WTC11 (cell line): ENCODE measurements at regions not wholly inside any gene's neighbourhood (a gene's known extent, or its start where the extent isn't known, plus 50 kb on each side); places are given as distances from the start of the nearest gene placed in this dataset.

ENCODE experiments used
- ATAC-seq: fragments of 200-7000 bp; cut with Tn5 transposase; 2 replicates; pipeline ENCODE4 v1.10.0; 2021; ENCODE audit warnings: mild to moderate bottlenecking, moderate library complexity
- CTCF ChIA-PET: fragments of 300-600 bp; sonication (Branson Sonifier 250); formaldehyde crosslinking; loops from one replicate; lab custom pipeline; 2021; ENCODE audit warnings: antibody characterized with exemption; lab: Charles Lee
- POLR2A ChIA-PET: fragments of 350-600 bp; sonication (Branson Sonifier 250); formaldehyde crosslinking; loops from one replicate; lab custom pipeline; 2021; ENCODE audit warnings: antibody characterized with exemption; lab: Charles Lee
- DNase-seq: peaks from one replicate; pipeline ENCODE4 v3.0.0; 2021; ENCODE audit warnings: low spot score
- H3K27ac Mint-ChIP-seq: 2 replicates; pipeline ENCODE4 v1.8.0; 2021; ENCODE audit warnings: mixed read lengths
- H3K27me3 Mint-ChIP-seq: 2 replicates; pipeline ENCODE4 v1.8.0; 2021; ENCODE audit warnings: low read depth, mild to moderate bottlenecking, moderate library complexity, mixed read lengths
- H3K36me3 Mint-ChIP-seq: 2 replicates; pipeline ENCODE4 v1.8.0; 2021; ENCODE audit warnings: mixed read lengths
- H3K4me1 Mint-ChIP-seq: 2 replicates; pipeline ENCODE4 v1.8.0; 2022; ENCODE audit warnings: mixed read lengths
- H3K4me3 Mint-ChIP-seq: 2 replicates; pipeline ENCODE4 v1.8.0; 2021; ENCODE audit warnings: mild to moderate bottlenecking, moderate library complexity, mixed read lengths
- H3K9me3 Mint-ChIP-seq: 2 replicates; pipeline ENCODE4 v1.8.0; 2021; ENCODE audit warnings: mixed read lengths
- ATF1 ChIP-seq: sonication (generic); formaldehyde crosslinking; IDR thresholded peaks from 2 replicates; pipeline ENCODE4 v1.8.1; 2023; ENCODE audit warnings: mild to moderate bottlenecking, moderate library complexity, missing genetic modification reagents
- ATF6 ChIP-seq: sonication (generic); formaldehyde crosslinking; IDR thresholded peaks from 2 replicates; pipeline ENCODE4 v1.8.1; 2023; ENCODE audit warnings: mild to moderate bottlenecking, missing genetic modification reagents
- CBFB ChIP-seq: sonication (generic); formaldehyde crosslinking; IDR thresholded peaks from 2 replicates; pipeline ENCODE4 v1.8.1; 2022; ENCODE audit warnings: mild to moderate bottlenecking, low read depth, missing genetic modification reagents
- CREB1 ChIP-seq: sonication (generic); formaldehyde crosslinking; IDR thresholded peaks from 2 replicates; pipeline ENCODE4 v1.8.0; 2023; ENCODE audit warnings: mild to moderate bottlenecking, missing genetic modification reagents
- CREM ChIP-seq: sonication (generic); formaldehyde crosslinking; IDR thresholded peaks from 2 replicates; pipeline ENCODE4 v1.8.1; 2022; ENCODE audit warnings: mild to moderate bottlenecking, missing genetic modification reagents, moderate library complexity
- E2F5 ChIP-seq: sonication (generic); formaldehyde crosslinking; IDR thresholded peaks from 2 replicates; pipeline ENCODE4 v1.8.1; 2022; ENCODE audit warnings: mild to moderate bottlenecking, moderate library complexity, missing genetic modification reagents
- EMX1 ChIP-seq: fragments of 250-450 bp; sonication (Bioruptor Pico); IDR thresholded peaks from 2 replicates; pipeline ENCODE4 v1.8.0; 2021; ENCODE audit warnings: mild to moderate bottlenecking
- FOXP1 ChIP-seq: sonication (generic); formaldehyde crosslinking; IDR thresholded peaks from 2 replicates; pipeline ENCODE4 v1.8.0; 2022; ENCODE audit warnings: missing genetic modification reagents, mild to moderate bottlenecking, moderate library complexity, borderline replicate concordance
- GTF2I ChIP-seq: fragments of 250-450 bp; sonication (Bioruptor Pico); conservative IDR thresholded peaks from 2 replicates; pipeline ENCODE4 v1.4.0; 2021; ENCODE audit warnings: mild to moderate bottlenecking
- JAZF1 ChIP-seq: fragments of 250-450 bp; sonication (Bioruptor Pico); IDR thresholded peaks from 2 replicates; pipeline ENCODE4 v1.9.0; 2021; ENCODE audit warnings: moderate library complexity, mild to moderate bottlenecking, inconsistent platforms
- JUN ChIP-seq: sonication (generic); formaldehyde crosslinking; IDR thresholded peaks from 2 replicates; pipeline ENCODE4 v1.8.0; 2023; ENCODE audit warnings: mild to moderate bottlenecking, missing genetic modification reagents
- NFE2L1 ChIP-seq: sonication (generic); formaldehyde crosslinking; IDR thresholded peaks from 2 replicates; pipeline ENCODE4 v1.8.1; 2023; ENCODE audit warnings: missing genetic modification reagents
- NFYB ChIP-seq: sonication (generic); formaldehyde crosslinking; conservative IDR thresholded peaks from 2 replicates; pipeline ENCODE4 v1.8.0; 2022; ENCODE audit warnings: low read depth, missing genetic modification reagents
- NR2C2 ChIP-seq: sonication (generic); formaldehyde crosslinking; IDR thresholded peaks from 2 replicates; pipeline ENCODE4 v1.8.0; 2022; ENCODE audit warnings: mild to moderate bottlenecking, missing genetic modification reagents
- NR3C1 ChIP-seq: sonication (generic); formaldehyde crosslinking; conservative IDR thresholded peaks from 2 replicates; pipeline ENCODE4 v1.8.1; 2023; ENCODE audit warnings: low read depth, mild to moderate bottlenecking, missing genetic modification reagents
- RELA ChIP-seq: sonication (generic); formaldehyde crosslinking; IDR thresholded peaks from 2 replicates; pipeline ENCODE4 v1.8.1; 2022; ENCODE audit warnings: missing genetic modification reagents, mild to moderate bottlenecking, borderline replicate concordance
- SMAD4 ChIP-seq: sonication (generic); formaldehyde crosslinking; IDR thresholded peaks from 2 replicates; pipeline ENCODE4 v1.8.0; 2022; ENCODE audit warnings: mild to moderate bottlenecking, missing genetic modification reagents
- ZNF263 ChIP-seq: sonication (generic); formaldehyde crosslinking; IDR thresholded peaks from 2 replicates; pipeline ENCODE4 v1.8.1; 2022; ENCODE audit warnings: low read depth, mild to moderate bottlenecking, moderate library complexity, missing genetic modification reagents
- ZNF317 ChIP-seq: sonication (generic); formaldehyde crosslinking; IDR thresholded peaks from 2 replicates; pipeline ENCODE4 v1.8.1; 2023; ENCODE audit warnings: low read depth, mild to moderate bottlenecking, moderate library complexity, missing genetic modification reagents, borderline replicate concordance
- ZNF416 ChIP-seq: fragments of 250-450 bp; sonication (Bioruptor Pico); IDR thresholded peaks from 2 replicates; pipeline ENCODE4 v1.9.0; 2021; ENCODE audit warnings: mild to moderate bottlenecking, inconsistent platforms
- TF ChIP-seq, protein P1 (sequence below): sonication (generic); formaldehyde crosslinking; conservative IDR thresholded peaks from 2 replicates; pipeline ENCODE4 v1.8.1; 2023; ENCODE audit warnings: mild to moderate bottlenecking, low read depth, missing genetic modification reagents, moderate library complexity
- TF ChIP-seq, protein P2 (sequence below): sonication (generic); formaldehyde crosslinking; IDR thresholded peaks from 2 replicates; pipeline ENCODE4 v1.8.1; 2023; ENCODE audit warnings: mild to moderate bottlenecking, missing genetic modification reagents

GRCh38 chr10:52940921-52941320, 168.3 kb upstream of the MBL2 start (continued):
- TF ChIP-seq, protein P1, sequence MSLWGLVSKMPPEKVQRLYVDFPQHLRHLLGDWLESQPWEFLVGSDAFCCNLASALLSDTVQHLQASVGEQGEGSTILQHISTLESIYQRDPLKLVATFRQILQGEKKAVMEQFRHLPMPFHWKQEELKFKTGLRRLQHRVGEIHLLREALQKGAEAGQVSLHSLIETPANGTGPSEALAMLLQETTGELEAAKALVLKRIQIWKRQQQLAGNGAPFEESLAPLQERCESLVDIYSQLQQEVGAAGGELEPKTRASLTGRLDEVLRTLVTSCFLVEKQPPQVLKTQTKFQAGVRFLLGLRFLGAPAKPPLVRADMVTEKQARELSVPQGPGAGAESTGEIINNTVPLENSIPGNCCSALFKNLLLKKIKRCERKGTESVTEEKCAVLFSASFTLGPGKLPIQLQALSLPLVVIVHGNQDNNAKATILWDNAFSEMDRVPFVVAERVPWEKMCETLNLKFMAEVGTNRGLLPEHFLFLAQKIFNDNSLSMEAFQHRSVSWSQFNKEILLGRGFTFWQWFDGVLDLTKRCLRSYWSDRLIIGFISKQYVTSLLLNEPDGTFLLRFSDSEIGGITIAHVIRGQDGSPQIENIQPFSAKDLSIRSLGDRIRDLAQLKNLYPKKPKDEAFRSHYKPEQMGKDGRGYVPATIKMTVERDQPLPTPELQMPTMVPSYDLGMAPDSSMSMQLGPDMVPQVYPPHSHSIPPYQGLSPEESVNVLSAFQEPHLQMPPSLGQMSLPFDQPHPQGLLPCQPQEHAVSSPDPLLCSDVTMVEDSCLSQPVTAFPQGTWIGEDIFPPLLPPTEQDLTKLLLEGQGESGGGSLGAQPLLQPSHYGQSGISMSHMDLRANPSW = no peak
- TF ChIP-seq CREB1 (CRISPR knock-in tag) (no peak), FOXP1 (CRISPR knock-in tag) (no peak), E2F5 (CRISPR knock-in tag) (no peak), NFE2L1 (CRISPR knock-in tag) (no peak), JUN (CRISPR knock-in tag) (no peak), ATF6 (CRISPR knock-in tag) (no peak), GTF2I (CRISPR knock-in tag) (no peak), NR3C1 (CRISPR knock-in tag) (no peak)
- TF ChIP-seq, protein P2, sequence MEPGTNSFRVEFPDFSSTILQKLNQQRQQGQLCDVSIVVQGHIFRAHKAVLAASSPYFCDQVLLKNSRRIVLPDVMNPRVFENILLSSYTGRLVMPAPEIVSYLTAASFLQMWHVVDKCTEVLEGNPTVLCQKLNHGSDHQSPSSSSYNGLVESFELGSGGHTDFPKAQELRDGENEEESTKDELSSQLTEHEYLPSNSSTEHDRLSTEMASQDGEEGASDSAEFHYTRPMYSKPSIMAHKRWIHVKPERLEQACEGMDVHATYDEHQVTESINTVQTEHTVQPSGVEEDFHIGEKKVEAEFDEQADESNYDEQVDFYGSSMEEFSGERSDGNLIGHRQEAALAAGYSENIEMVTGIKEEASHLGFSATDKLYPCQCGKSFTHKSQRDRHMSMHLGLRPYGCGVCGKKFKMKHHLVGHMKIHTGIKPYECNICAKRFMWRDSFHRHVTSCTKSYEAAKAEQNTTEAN (CRISPR knock-in tag) = no peak

DNA sequence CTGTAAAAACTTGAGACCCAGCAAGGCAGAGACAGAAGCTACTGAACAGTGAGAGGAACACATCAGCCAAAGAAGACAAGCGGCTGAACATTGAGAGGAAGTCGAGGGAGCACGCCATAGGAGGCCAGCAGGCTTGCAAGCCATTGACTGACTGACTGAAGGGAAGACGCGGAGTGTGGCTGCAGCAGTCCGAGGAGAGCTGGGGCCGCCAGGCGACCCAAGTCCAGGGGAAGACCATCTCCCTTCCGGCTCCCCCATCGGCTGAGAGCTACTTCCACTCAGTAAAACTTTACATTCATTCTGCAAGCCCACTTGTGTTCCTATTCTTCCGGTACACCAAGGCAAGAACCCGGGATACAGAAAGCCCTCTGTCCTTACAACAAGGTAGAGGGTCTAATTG, 167.3 kb upstream of the MBL2 start:
- Mint-ChIP-seq H3K9me3 (no peaks in the 10 kb centered on the region; the same call in 1 of the 2 replicates), H3K27ac (no peak overlapping the region), H3K4me3 (no peak overlapping the region), H3K4me1 (peaks cover 8% of the 10 kb centered on the region), H3K36me3 (no peaks in the 10 kb centered on the region; the same call in 1 of the 2 replicates), H3K27me3 (no peaks in the 10 kb centered on the region)
- TF ChIP-seq ZNF317 (CRISPR knock-in tag) = no peak
- TF ChIP-seq EMX1 (CRISPR knock-in tag) = no peak
- TF ChIP-seq CREM (CRISPR knock-in tag) = no peak
- no peak for TF ChIP-seq SMAD4
- TF ChIP-seq ZNF416 = no peak
- ATAC-seq = no peak
- ChIA-PET CTCF (no interaction called here), POLR2A (no interaction called here)
- no peak for DNase-seq

- CTCF ChIA-PET = interaction anchor here (0.7 kb wide), 1 partner anchor 610 kb away, joined by 4 read pairs; no protein-coding TSS in a partner anchor
- Mint-ChIP-seq H3K36me3 (no peaks in the 10 kb centered on the region), H3K27me3 (no peaks in the 10 kb centered on the region), H3K27ac (no peak overlapping the region), H3K4me1 (peaks cover 6% of the 10 kb centered on the region; the same call in 1 of the 2 replicates), H3K9me3 (no peaks in the 10 kb centered on the region), H3K4me3 (no peak overlapping the region)
- no peak for DNase-seq
- ATAC-seq = no peak
- POLR2A ChIA-PET = no interaction called here
- no peak for TF ChIP-seq CREM (CRISPR knock-in tag)
Observed at GRCh38 chr10:52933748-52934147, 161.2 kb upstream of the MBL2 start.

- ATAC-seq (no peak), DNase-seq (no peak)
- ChIA-PET CTCF (no interaction called here), POLR2A (no interaction called here)
- H3K27ac Mint-ChIP-seq = no peak overlapping the region
- peaks cover 29% of the 10 kb centered on the region for H3K4me1 Mint-ChIP-seq
- H3K27me3 Mint-ChIP-seq = no peaks in the 10 kb centered on the region; the same call in 1 of the 2 replicates
- no peak overlapping the region for H3K4me3 Mint-ChIP-seq
- H3K9me3 Mint-ChIP-seq = peaks cover 5% of the 10 kb centered on the region
- peaks cover 5% of the 10 kb centered on the region; the same call in 1 of the 2 replicates for H3K36me3 Mint-ChIP-seq
- no peak for TF ChIP-seq NR2C2 (CRISPR knock-in tag)
- TF ChIP-seq, protein P1 = no peak
- no peak for TF ChIP-seq ATF1
- no peak for TF ChIP-seq JAZF1 (CRISPR knock-in tag)
- TF ChIP-seq NFYB (CRISPR knock-in tag) = no peak
- no peak for TF ChIP-seq CBFB (CRISPR knock-in tag)
- TF ChIP-seq RELA (CRISPR knock-in tag) = no peak
- no peak for TF ChIP-seq ZNF263 (CRISPR knock-in tag)
Observed at GRCh38 chr10:52927678-52928077, 155.1 kb upstream of the MBL2 start.
